Keratinocyte (primary cell): ENCODE measurements at regions not wholly inside any gene's neighbourhood (a gene's known extent, or its start where the extent isn't known, plus 50 kb on each side); places are given as distances from the start of the nearest gene placed in this dataset.
"Not testable (repeated sequence)": the region's sequence is repeated elsewhere in the genome, so short reads cannot be mapped to it uniquely, and the experiment has no call there.

Source experiments
- DNase-seq: peaks from one replicate; pipeline ENCODE4 v3.0.0-alpha.2; 2011; ENCODE audit warnings: low read depth, missing footprints, low spot score
- FAIRE-seq: peaks from 2 replicates; lab custom pipeline; 2011; peaks lifted over from hg19 to GRCh38; lab: Jason Lieb, UNC
- H2AFZ ChIP-seq: 2 replicates; pipeline ENCODE4 v1.6.0; 2012; ENCODE audit warnings: low read length, control low read depth, inconsistent platforms; ENCODE audit not compliant: control insufficient read depth
- H3K27ac ChIP-seq: 2 replicates; pipeline ENCODE4 v1.5.1; 2011; ENCODE audit warnings: low read length; ENCODE audit not compliant: control insufficient read depth, insufficient read depth
- H3K27me3 ChIP-seq: 3 replicates; pipeline ENCODE4 v1.6.0; 2011; ENCODE audit warnings: low read length; ENCODE audit not compliant: control insufficient read depth, insufficient read depth; ENCODE audit errors: extremely low read depth
- H3K36me3 ChIP-seq, 2 experiments: 2 replicates in 1 of 2; 3 replicates in 1 of 2; pipeline ENCODE4 v1.5.1; 2011; ENCODE audit warnings: low read length in 2 of 2, mild to moderate bottlenecking in 1 of 2; ENCODE audit not compliant: control insufficient read depth in 2 of 2, insufficient read depth in 2 of 2; ENCODE audit errors: extremely low read depth in 1 of 2
- H3K4me1 ChIP-seq: 3 replicates; pipeline ENCODE4 v1.5.1; 2011; ENCODE audit warnings: low read length; ENCODE audit not compliant: control insufficient read depth, insufficient read depth; ENCODE audit errors: extremely low read depth
- H3K4me2 ChIP-seq: 3 replicates; pipeline ENCODE4 v1.6.0; 2011; ENCODE audit warnings: low read depth, low read length; ENCODE audit not compliant: control insufficient read depth, insufficient read depth; ENCODE audit errors: extremely low read depth
- H3K4me3 ChIP-seq, 3 experiments: fragments of 200-600 bp in 1 of 3; sonication (generic) in 1 of 3; 2 replicates in 2 of 3; 3 replicates in 1 of 3; pipeline ENCODE4 v1.5.1; 2011 to 2016; ENCODE audit warnings: low read length in 3 of 3, mild to moderate bottlenecking in 3 of 3, control low read depth in 2 of 3, inconsistent platforms in 1 of 3, low read depth in 1 of 3, mixed read lengths in 1 of 3, mixed run types in 1 of 3, moderate library complexity in 1 of 3; ENCODE audit not compliant: control insufficient read depth in 2 of 3, insufficient read depth in 2 of 3; ENCODE audit errors: extremely low read depth in 1 of 3
- H3K79me2 ChIP-seq: 2 replicates; pipeline ENCODE4 v1.6.0; 2012; ENCODE audit warnings: low read length; ENCODE audit not compliant: control insufficient read depth, insufficient read depth
- H3K9ac ChIP-seq: 3 replicates; pipeline ENCODE4 v1.6.0; 2011; ENCODE audit warnings: low read length; ENCODE audit not compliant: control insufficient read depth, insufficient read depth; ENCODE audit errors: extremely low read depth
- H3K9me1 ChIP-seq: 3 replicates; pipeline ENCODE4 v1.6.0; 2011; ENCODE audit warnings: low read length; ENCODE audit not compliant: control insufficient read depth, insufficient read depth; ENCODE audit errors: extremely low read depth
- H3K9me3 ChIP-seq: 2 replicates; pipeline ENCODE4 v1.5.1; 2012; ENCODE audit warnings: low read depth, low read length; ENCODE audit not compliant: control insufficient read depth
- H4K20me1 ChIP-seq: 3 replicates; pipeline ENCODE4 v1.6.0; 2011; ENCODE audit warnings: low read length; ENCODE audit not compliant: control insufficient read depth, insufficient read depth; ENCODE audit errors: extremely low read depth
- CTCF ChIP-seq, 3 experiments: IDR thresholded peaks in 1 of 3; conservative IDR thresholded peaks in 1 of 3; optimal IDR thresholded peaks in 1 of 3; 2 replicates in 2 of 3; 3 replicates in 1 of 3; pipeline versions ENCODE3 to v1.5.1; 2011; ENCODE audit warnings: low read length in 3 of 3, mild to moderate bottlenecking in 3 of 3, moderate library complexity in 2 of 3, control low read depth in 1 of 3, inconsistent platforms in 1 of 3; ENCODE audit not compliant: insufficient read depth in 2 of 3; ENCODE audit errors: extremely low read depth in 1 of 3
- EZH2 ChIP-seq: IDR thresholded peaks from one replicate; pipeline ENCODE4 v1.6.1; 2012; ENCODE audit warnings: inconsistent platforms, mild to moderate bottlenecking, low read length, moderate library complexity
- dilution Hi-C: fragments of 300-500 bp; cut with MboI; formaldehyde crosslinking; loops from one replicate; pipeline ENCODE4 v1.7.0; 2020; ENCODE audit warnings: low sequenced_read_pairs; ENCODE audit not compliant: extremely low pct_ligation_motif_present

- no peaks in the 10 kb centered on the region for H3K36me3 ChIP-seq
- H4K20me1 ChIP-seq, result no peaks in the 10 kb centered on the region
- no peak for TF ChIP-seq CTCF (optimal IDR thresholded peaks at IDR 0.05 in 1 of 3, IDR thresholded peaks at IDR 0.05 in 1 of 3, conservative IDR thresholded peaks at IDR 0.05 in 1 of 3; ENCODE audit: extremely low read depth in 1 of 3, insufficient read depth in 2 of 3, low read length in 3 of 3)
- TF ChIP-seq EZH2, result no peak
- no peaks in the 10 kb centered on the region for H3K9me3 ChIP-seq
- H3K4me2 ChIP-seq, result no peak overlapping the region
- H2AFZ ChIP-seq, result no peak overlapping the region
- H3K9me1 ChIP-seq, result no peaks in the 10 kb centered on the region
- H3K79me2 ChIP-seq, result no peaks in the 10 kb centered on the region
- dilution Hi-C loops, result no loop called here
- FAIRE-seq (no peak), DNase-seq (no peak)
- peaks cover 4% of the 10 kb centered on the region for H3K4me1 ChIP-seq
- H3K27ac ChIP-seq, result no peak overlapping the region
- H3K27me3 ChIP-seq, result no peaks in the 10 kb centered on the region
- no peak overlapping the region for H3K4me3 ChIP-seq
- H3K9ac ChIP-seq, result no peak overlapping the region
These were observed 612.6 kb downstream of the PSAT1 start for GRCh38 chr9:78909566-78909965.

- H3K4me2 ChIP-seq, FAIRE-seq, H3K9me1 ChIP-seq, H3K9ac ChIP-seq, H3K9me3 ChIP-seq, H3K4me3 ChIP-seq, DNase-seq, H4K20me1 ChIP-seq, dilution Hi-C loops, H3K79me2 ChIP-seq, H3K27ac ChIP-seq, H3K36me3 ChIP-seq, H3K27me3 ChIP-seq, H2AFZ ChIP-seq: not testable (repeated sequence)
- H3K4me1 ChIP-seq, result peaks cover 11% of the 10 kb centered on the region
These were observed 620.0 kb downstream of the PSAT1 start for GRCh38 chr9:78916884-78917283.

GRCh38 chr9:78918976-78919375 is 622.1 kb downstream of the PSAT1 start:
- TF ChIP-seq EZH2 (no peak), CTCF (optimal IDR thresholded peaks at IDR 0.05 in 1 of 3, IDR thresholded peaks at IDR 0.05 in 1 of 3, conservative IDR thresholded peaks at IDR 0.05 in 1 of 3; ENCODE audit: extremely low read depth in 1 of 3, insufficient read depth in 2 of 3, low read length in 3 of 3) (no peak)

More at GRCh38 chr9:78918976-78919375, 622.1 kb downstream of the PSAT1 start:
- no peak overlapping the region for H3K4me2 ChIP-seq
- no peak overlapping the region for H3K9ac ChIP-seq
- no peak for FAIRE-seq
- no peak overlapping the region for H3K27ac ChIP-seq
- DNase-seq, result no peak
- peaks cover 6% of the 10 kb centered on the region for H3K9me3 ChIP-seq
- no peaks in the 10 kb centered on the region for H3K36me3 ChIP-seq
- no peaks in the 10 kb centered on the region for H3K79me2 ChIP-seq
- H3K4me1 ChIP-seq, result peaks cover 11% of the 10 kb centered on the region
- peak overlapping the region; percentile 6 for H2AFZ ChIP-seq
- H4K20me1 ChIP-seq, result no peaks in the 10 kb centered on the region
- no peaks in the 10 kb centered on the region for H3K9me1 ChIP-seq
- dilution Hi-C loops, result no loop called here
- no peaks in the 10 kb centered on the region for H3K27me3 ChIP-seq
- no peak overlapping the region for H3K4me3 ChIP-seq
